GM10248 (cell line): ENCODE measurements at regions not wholly inside any gene's neighbourhood (a gene's known extent, or its start where the extent isn't known, plus 50 kb on each side); places are given as distances from the start of the nearest gene placed in this dataset.

ENCODE experiments used
- CTCF ChIA-PET: fragments of 300-600 bp; sonication (Branson Sonifier 250); formaldehyde crosslinking; extraction: SDS; loops from one replicate; lab custom pipeline; 2021; ENCODE audit warnings: antibody characterized with exemption; lab: Yijun Ruan, JAX
- POLR2A ChIA-PET: fragments of 350-650 bp; sonication (Branson Sonifier 250); formaldehyde crosslinking; extraction: SDS; loops from one replicate; lab custom pipeline; 2020; ENCODE audit warnings: antibody characterized with exemption; lab: Yijun Ruan, JAX
- DNase-seq: peaks from one replicate; pipeline ENCODE4 v3.0.0; 2012; ENCODE audit errors: extremely low spot score
- CTCF ChIP-seq: IDR thresholded peaks from 2 replicates; pipeline ENCODE4 v1.5.1; 2012; ENCODE audit warnings: mild to moderate bottlenecking, low read depth; ENCODE audit errors: extremely low read depth, missing control alignments, control extremely low read depth

GRCh38 chr4:133855001-133855400 is 346.6 kb downstream of the PABPC4L start:
- POLR2A ChIA-PET: no interaction called here
- no peak for DNase-seq
- no peak for TF ChIP-seq CTCF
- CTCF ChIA-PET: interaction anchor here (1.0 kb wide), 2 partner anchors 11 to 76 kb away, joined by 3 read pairs; no protein-coding TSS in a partner anchor

- no peak for DNase-seq
- ChIA-PET CTCF (no interaction called here), POLR2A (no interaction called here)
- no peak for TF ChIP-seq CTCF
Observed at GRCh38 chr4:133839326-133839725, 362.3 kb downstream of the PABPC4L start.

GRCh38 chr4:133823177-133823576 is 378.4 kb downstream of the PABPC4L start:
- ChIA-PET POLR2A (no interaction called here), CTCF (no interaction called here)
- no peak for TF ChIP-seq CTCF
- DNase-seq: no peak

- POLR2A ChIA-PET: no interaction called here
- no peak for DNase-seq
- CTCF ChIA-PET: no interaction called here
- no peak for TF ChIP-seq CTCF
Observed at GRCh38 chr4:133812954-133813353, 388.6 kb downstream of the PABPC4L start.

GRCh38 chr4:133812236-133812635 is 389.4 kb downstream of the PABPC4L start:
- DNase-seq: no peak
- TF ChIP-seq CTCF: no peak
- POLR2A ChIA-PET: no interaction called here
- CTCF ChIA-PET: no interaction called here

- no peak for TF ChIP-seq CTCF
- ChIA-PET POLR2A (no interaction called here), CTCF (no interaction called here)
Observed at GRCh38 chr4:133808151-133808550, 393.4 kb downstream of the PABPC4L start.

GRCh38 chr4:133803341-133803740 is 398.2 kb downstream of the PABPC4L start:
- TF ChIP-seq CTCF: no peak
- no peak for DNase-seq
- POLR2A ChIA-PET: no interaction called here
- CTCF ChIA-PET: no interaction called here

More at GRCh38 chr4:133808151-133808550, 393.4 kb downstream of the PABPC4L start:
- no peak for DNase-seq
